Heart left ventricle (tissue), 16 donors: ENCODE measurements at regions not wholly inside any gene's neighbourhood (a gene's known extent, or its start where the extent isn't known, plus 50 kb on each side); places are given as distances from the start of the nearest gene placed in this dataset.

ENCODE experiments used
- ATAC-seq, 4 donors: fragments of 200-7000 bp; cut with Tn5 transposase; one replicate each; pipeline ENCODE4 v1.9.1; 2020 to 2022; ENCODE audit warnings: moderate library complexity in 4 of 4, mild to moderate bottlenecking in 3 of 4, moderate number of reproducible peaks in 1 of 4
- DNase-seq, 5 donors: peaks; one replicate each; pipeline ENCODE4 v3.0.0-alpha.2; 2020
- H3K27ac ChIP-seq, 12 donors: fragments of 200-600 bp; sonication (generic) in 4 of 12; one replicate each; pipeline versions ENCODE4 v1.5.0 to v1.8.0; 2016 to 2022; ENCODE audit warnings: mild to moderate bottlenecking in 2 of 12
- H3K27me3 ChIP-seq, 9 donors: fragments of 200-600 bp; sonication (generic) in 2 of 9; one replicate each; pipeline versions ENCODE4 v1.5.1 to v1.8.0; 2016 to 2022; ENCODE audit warnings: mild to moderate bottlenecking in 3 of 9
- H3K36me3 ChIP-seq, 9 donors: fragments of 200-600 bp; sonication (generic) in 2 of 9; one replicate each; pipeline versions ENCODE4 v1.5.0 to v1.8.0; 2018 to 2022; ENCODE audit warnings: mild to moderate bottlenecking in 2 of 9
- H3K4me1 ChIP-seq, 12 donors: fragments of 200-600 bp; sonication (generic) in 4 of 12; one replicate each; pipeline versions ENCODE4 v1.5.0 to v1.8.0; 2016 to 2022; ENCODE audit warnings: mild to moderate bottlenecking in 3 of 12
- H3K4me3 ChIP-seq, 12 donors: fragments of 200-600 bp; sonication (generic) in 4 of 12; one replicate each; pipeline versions ENCODE4 v1.5.0 to v1.8.0; 2017 to 2022; ENCODE audit warnings: mild to moderate bottlenecking in 9 of 12, moderate library complexity in 4 of 12
- H3K9me3 ChIP-seq, 12 donors: fragments of 200-600 bp; sonication (generic) in 4 of 12; one replicate each; pipeline versions ENCODE4 v1.5.0 to v1.8.0; 2016 to 2022; ENCODE audit warnings: mild to moderate bottlenecking in 1 of 12
- CTCF ChIP-seq, 12 donors: fragments of 200-600 bp; sonication (generic) in 4 of 12; IDR thresholded peaks; one replicate each; pipeline versions ENCODE4 v1.5.0 to v1.8.0; 2018 to 2022; ENCODE audit warnings: antibody characterized with exemption in 12 of 12, mild to moderate bottlenecking in 5 of 12
- POLR2A ChIP-seq, 2 donors: fragments of 450-650 bp; IDR thresholded peaks; one replicate each; pipeline ENCODE4 v1.6.1; 2017; ENCODE audit warnings: antibody characterized with exemption in 2 of 2, mild to moderate bottlenecking in 2 of 2, moderate library complexity in 2 of 2
- WGBS, 4 donors: extraction: QIAGEN DNeasy Blood & Tissue Kit in 2 of 4; methylation state at CpG; one replicate each; pipeline versions ENCODE4 v1.1.5 to v1.1.7; 2013 to 2018; 5-methylcytosine and 5-hydroxymethylcytosine counted together
- intact Hi-C, 10 donors: fragments of 100-400 bp; cut with DNase I; formaldehyde crosslinking; loops; one replicate each; pipeline versions ENCODE4 v1.11.1 to v1.14.2; 2022
- donor health status: ischemic (EF 13 %, LVEDD 7.1; RV severe dilation, severe dysfunction).
- donor health status: healthy with polysubstance abuse.
- donor health status: DM: no; HTN: yes; CAD: no.
- donor health status: DM: no; HTN: no; CAD: no.
- donor health status: ischemic (EF 25% LVEDD 6.9; RV normal size, moderate dysfunction).
- donor health status: ischemic (EF 25% LVEDD 5.7; RV mildly dilated, moderate dysfunction).
- donor health status: healthy.
- donor health status: DM: yes; HTN: yes; CAD: no.
- donor health status: ischemic (EF 35%, LVEDD 5.7; RV mildly dilated, moderate dysfunction).
- donor health status: nonischemic (EF 11% LVEDD 7.7; RV severe dilation, severe dysfunction).
- donor health status: DM: yes; HTN: yes; CAD: no.
- donor health status: PGD.
- donor health status: ischemic (EF 29% LVEDD 5.4; RV normal size, mild dysfunction).
- donor health status: nonischemic (EF 23%, LVEDD 6.1; RV moderate dilation, normal function).

GRCh38 chr20:50323777-50324775 lies 133.4 kb downstream of the CEBPB start:
- Histone ChIP-seq H3K4me1 (peaks cover 0 to 26% (median 12%) of the 10 kb centered on the region in 12 donors), H3K4me3 (no peak overlapping the region), H3K27me3 (no peaks in the 10 kb centered on the region), H3K9me3 (no peaks in the 10 kb centered on the region), H3K27ac (peak overlapping the region in 1 of 12 donors; percentile 15), H3K36me3 (no peaks in the 10 kb centered on the region)
- ATAC-seq (no peak), DNase-seq (peak in 1 of 5 donors; percentile 6)
- intact Hi-C loops = no loop called here
- WGBS, 4 donors = 86 to 92% (median 89%) methylated on average over 5 of the region's 5 CpGs
- TF ChIP-seq POLR2A (IDR thresholded peaks at IDR 0.05) = no peak
- TF ChIP-seq CTCF (IDR thresholded peaks at IDR 0.05) = no peak

- Histone ChIP-seq H3K27ac (peak overlapping the region in 1 of 12 donors; percentile 32), H3K27me3 (no peaks in the 10 kb centered on the region), H3K4me1 (peaks cover 0 to 26% (median 12%) of the 10 kb centered on the region in 12 donors), H3K4me3 (no peak overlapping the region), H3K36me3 (no peaks in the 10 kb centered on the region), H3K9me3 (no peaks in the 10 kb centered on the region)
- no peak for TF ChIP-seq POLR2A (IDR thresholded peaks at IDR 0.05)
- TF ChIP-seq CTCF (IDR thresholded peaks at IDR 0.05) = no peak
- DNase-seq (peak in 1 of 5 donors; percentile 14), ATAC-seq (no peak)
- 89 to 97% (median 95%) methylated on average over 4 of the region's 4 CpGs for WGBS, 4 donors
- intact Hi-C loops = no loop called here
Observed at GRCh38 chr20:50325215-50325614, 134.6 kb downstream of the CEBPB start.

- Histone ChIP-seq H3K27me3 (no peaks in the 10 kb centered on the region), H3K4me3 (no peak overlapping the region), H3K27ac (peak overlapping the region in 1 of 12 donors; percentile 32), H3K4me1 (peaks cover 0 to 27% (median 12%) of the 10 kb centered on the region in 12 donors), H3K9me3 (no peaks in the 10 kb centered on the region), H3K36me3 (no peaks in the 10 kb centered on the region)
- ATAC-seq = no peak
- TF ChIP-seq POLR2A (IDR thresholded peaks at IDR 0.05) (no peak), CTCF (IDR thresholded peaks at IDR 0.05) (no peak)
- WGBS, 4 donors = 36 to 41% (median 38%) methylated on average over 3 of the region's 3 CpGs
- no peak for DNase-seq
- intact Hi-C loops = no loop called here
Observed at GRCh38 chr20:50325651-50326050, 135.0 kb downstream of the CEBPB start.

- H3K4me1 ChIP-seq = peaks cover 0 to 31% (median 0%) of the 10 kb centered on the region in 12 donors
Observed at GRCh38 chr20:50327666-50328065, 137.0 kb downstream of the CEBPB start.

More at GRCh38 chr20:50327666-50328065, 137.0 kb downstream of the CEBPB start:
- WGBS, 4 donors = 67 to 72% (median 70%) methylated on average over 2 of the region's 2 CpGs
- Histone ChIP-seq H3K36me3 (no peaks in the 10 kb centered on the region), H3K27ac (no peak overlapping the region), H3K9me3 (no peaks in the 10 kb centered on the region), H3K4me3 (no peak overlapping the region), H3K27me3 (no peaks in the 10 kb centered on the region)
- TF ChIP-seq CTCF (IDR thresholded peaks at IDR 0.05) = no peak
- no peak for TF ChIP-seq POLR2A (IDR thresholded peaks at IDR 0.05)
- no peak for DNase-seq
- ATAC-seq = no peak
- intact Hi-C loops = no loop called here
